ENCODE measurements at regions not wholly inside any gene's neighbourhood (a gene's known extent, or its start where the extent isn't known, plus 50 kb on each side); places are given as distances from the start of the nearest gene placed in this dataset.

DNA sequence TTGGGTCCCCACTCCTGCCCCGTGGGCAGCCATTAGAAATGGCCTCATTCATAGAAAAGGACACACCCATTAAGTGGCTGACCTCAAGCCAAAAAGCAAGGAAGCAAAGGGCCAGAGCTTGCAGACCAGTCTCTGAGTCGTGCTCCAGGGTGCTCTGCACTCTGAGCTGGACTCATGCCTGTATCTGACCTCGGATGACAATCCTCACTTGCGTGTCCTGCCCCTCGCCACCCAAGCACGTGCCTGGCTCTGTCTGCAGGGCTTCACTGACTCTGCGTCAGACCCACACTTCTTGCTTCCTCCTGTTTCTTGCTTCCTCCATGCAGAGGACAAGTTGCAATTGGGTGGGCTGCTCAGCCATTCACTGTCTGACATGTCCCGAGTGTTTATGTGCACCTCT is 138.8 kb downstream of the OAT start:
- ChIA-PET POLR2A (no interaction called here), CTCF (no interaction called here)
- 73% methylated on average over 8 of the region's 8 CpGs for WGBS (ENCODE audit: insufficient coverage)
- no peaks in the 10 kb centered on the region for H3K4me1 ChIP-seq (ENCODE audit: control insufficient read depth in 1 of 2, extremely low read depth in 1 of 2, insufficient read depth in 2 of 2, low read length in 2 of 2)
- Mint-ChIP-seq H3K4me1 (no peaks in the 10 kb centered on the region), H3K36me3 (no peaks in the 10 kb centered on the region), H3K4me3 (no peak overlapping the region), H3K27me3 (peaks cover 3 to 5% of the 10 kb centered on the region in 2 donors), H3K27ac (no peak overlapping the region), H3K9me3 (no peaks in the 10 kb centered on the region)
- ATAC-seq (replicated peaks in 1 of 4) (no peak), DNase-seq (no peak)
- H3K9me3 ChIP-seq: no peaks in the 10 kb centered on the region
- no peak overlapping the region for H3K27ac ChIP-seq (ENCODE audit: low read length)
- peaks cover 0 to 20% of the 10 kb centered on the region in 2 experiments for H3K27me3 ChIP-seq (replicated peaks in 1 of 2; ENCODE audit: control insufficient read depth in 2 of 2, extremely low read depth in 1 of 2, insufficient read depth in 2 of 2, low read length in 1 of 2)
- H3K4me3 ChIP-seq (ENCODE audit: control insufficient read depth in 1 of 2, extremely low read depth in 1 of 2, low read length in 1 of 2): no peak overlapping the region
- no peaks in the 10 kb centered on the region for H3K36me3 ChIP-seq (ENCODE audit: control insufficient read depth in 2 of 2, extremely low read depth in 1 of 2, insufficient read depth in 1 of 2, low read length in 1 of 2)

DNA sequence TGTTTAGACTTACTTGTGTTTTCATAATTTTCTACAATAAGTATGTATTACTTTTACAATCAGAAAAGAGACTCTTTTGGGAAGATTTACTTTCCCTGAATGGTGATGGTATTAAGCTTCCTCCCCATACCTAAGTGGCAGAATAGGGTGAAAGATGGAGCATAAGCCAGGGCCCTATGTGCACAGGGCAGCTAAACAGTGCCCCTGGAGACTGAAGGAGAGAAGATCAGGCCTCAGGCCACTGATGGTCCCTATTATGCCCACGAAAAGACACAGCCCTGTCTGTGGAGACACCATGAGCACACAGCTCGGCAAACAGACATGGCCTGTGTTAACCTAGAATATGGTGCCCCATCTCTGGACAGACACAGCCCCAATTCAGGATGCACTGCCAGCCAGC is 139.4 kb downstream of the OAT start:
- POLR2A ChIA-PET: no interaction called here
- H3K9me3 Mint-ChIP-seq: peaks cover 0 to 4% (median 0%) of the 10 kb centered on the region in 3 donors
- Histone ChIP-seq H3K27me3 (replicated peaks in 1 of 2; ENCODE audit: control insufficient read depth in 2 of 2, extremely low read depth in 1 of 2, insufficient read depth in 2 of 2, low read length in 1 of 2) (peaks cover 0 to 20% of the 10 kb centered on the region in 2 experiments), H3K36me3 (ENCODE audit: control insufficient read depth in 2 of 2, extremely low read depth in 1 of 2, insufficient read depth in 1 of 2, low read length in 1 of 2) (no peaks in the 10 kb centered on the region), H3K27ac (ENCODE audit: low read length) (no peak overlapping the region), H3K4me3 (ENCODE audit: control insufficient read depth in 1 of 2, extremely low read depth in 1 of 2, low read length in 1 of 2) (no peak overlapping the region), H3K4me1 (ENCODE audit: control insufficient read depth in 1 of 2, extremely low read depth in 1 of 2, insufficient read depth in 2 of 2, low read length in 2 of 2) (no peaks in the 10 kb centered on the region), H3K9me3 (no peaks in the 10 kb centered on the region)
- no peaks in the 10 kb centered on the region for H3K4me1 Mint-ChIP-seq
- CTCF ChIA-PET: no interaction called here
- H3K27ac Mint-ChIP-seq: no peak overlapping the region
- ATAC-seq (replicated peaks in 1 of 4) (no peak), DNase-seq (no peak)
- no peaks in the 10 kb centered on the region for H3K36me3 Mint-ChIP-seq
- no peak overlapping the region for H3K4me3 Mint-ChIP-seq
- peaks cover 3 to 5% of the 10 kb centered on the region in 2 donors for H3K27me3 Mint-ChIP-seq
- WGBS (ENCODE audit: insufficient coverage): 52% methylated on average over 2 of the region's 2 CpGs

DNA sequence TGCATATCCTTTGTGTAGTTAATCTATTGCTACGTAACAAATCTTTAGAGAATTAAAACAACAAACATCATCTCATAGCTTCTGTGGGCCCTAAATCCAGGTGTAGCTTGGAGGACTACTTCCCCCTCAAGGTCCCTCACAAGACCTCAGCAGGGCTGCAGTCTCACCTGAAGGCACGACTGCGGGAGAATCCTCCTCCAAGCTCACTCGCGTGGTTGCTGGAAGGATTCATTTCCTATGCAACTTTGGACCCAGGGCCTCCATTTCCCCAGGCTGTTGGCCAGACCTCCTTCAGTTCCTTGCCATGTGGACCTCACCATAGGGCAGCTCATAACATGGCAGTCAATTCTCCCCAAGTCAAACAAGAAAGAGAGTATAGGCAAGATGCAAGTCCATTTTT is 140.4 kb downstream of the OAT start:
- 100% methylated on average over 1 of the region's 5 CpGs for WGBS (ENCODE audit: insufficient coverage)
- H3K4me3 Mint-ChIP-seq: no peak overlapping the region
- no peak overlapping the region for H3K27ac Mint-ChIP-seq

DNA sequence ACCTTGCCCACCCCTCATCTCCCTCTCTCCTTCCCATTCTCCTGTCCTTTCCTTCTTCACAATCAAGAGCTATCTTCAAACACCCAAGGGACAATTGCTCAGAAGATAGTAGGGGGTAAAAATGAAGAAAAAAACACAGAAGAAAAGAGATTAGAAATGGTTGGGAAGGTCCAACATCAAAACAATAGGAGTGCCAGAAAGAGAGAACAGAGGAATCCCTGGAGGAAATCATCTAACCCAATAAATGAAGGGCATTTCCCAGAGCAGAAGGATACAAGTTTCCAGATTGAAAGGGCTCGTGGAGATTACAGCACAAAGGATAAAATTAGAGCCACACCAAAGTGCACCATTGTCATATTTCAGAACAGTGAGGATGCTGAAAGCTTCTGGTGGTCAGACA is 145.6 kb downstream of the OAT start:
- ChIA-PET CTCF (interaction anchor here in 1 of 2 donors (0.6 kb wide), 1 partner anchor 1094 kb away, joined by 6 read pairs; no protein-coding TSS in a partner anchor), POLR2A (no interaction called here)
- DNase-seq (no peak), ATAC-seq (replicated peaks in 1 of 4) (no peak)
- no peaks in the 10 kb centered on the region for H3K4me1 Mint-ChIP-seq
- Histone ChIP-seq H3K27ac (ENCODE audit: low read length) (no peak overlapping the region), H3K4me1 (ENCODE audit: control insufficient read depth in 1 of 2, extremely low read depth in 1 of 2, insufficient read depth in 2 of 2, low read length in 2 of 2) (no peaks in the 10 kb centered on the region), H3K9me3 (no peaks in the 10 kb centered on the region), H3K4me3 (ENCODE audit: control insufficient read depth in 1 of 2, extremely low read depth in 1 of 2, low read length in 1 of 2) (no peak overlapping the region), H3K36me3 (ENCODE audit: control insufficient read depth in 2 of 2, extremely low read depth in 1 of 2, insufficient read depth in 1 of 2, low read length in 1 of 2) (no peaks in the 10 kb centered on the region), H3K27me3 (replicated peaks in 1 of 2; ENCODE audit: control insufficient read depth in 2 of 2, extremely low read depth in 1 of 2, insufficient read depth in 2 of 2, low read length in 1 of 2) (peaks cover 0 to 13% of the 10 kb centered on the region in 2 experiments)
- no peak overlapping the region for H3K27ac Mint-ChIP-seq
- peaks cover 0 to 4% of the 10 kb centered on the region in 2 donors for H3K27me3 Mint-ChIP-seq
- no CpG with 5 or more reads among the region's 1 CpG for WGBS (ENCODE audit: insufficient coverage)
- no peak overlapping the region for H3K4me3 Mint-ChIP-seq
- H3K9me3 Mint-ChIP-seq: peaks cover 6 to 23% (median 22%) of the 10 kb centered on the region in 3 donors
- no peaks in the 10 kb centered on the region for H3K36me3 Mint-ChIP-seq

More for the DNA sequence above, 140.4 kb downstream of the OAT start:
- ChIA-PET POLR2A (no interaction called here), CTCF (no interaction called here)
- Histone ChIP-seq H3K27me3 (replicated peaks in 1 of 2; ENCODE audit: control insufficient read depth in 2 of 2, extremely low read depth in 1 of 2, insufficient read depth in 2 of 2, low read length in 1 of 2) (peaks cover 0 to 17% of the 10 kb centered on the region in 2 experiments), H3K9me3 (no peaks in the 10 kb centered on the region), H3K4me3 (ENCODE audit: control insufficient read depth in 1 of 2, extremely low read depth in 1 of 2, low read length in 1 of 2) (no peak overlapping the region), H3K27ac (ENCODE audit: low read length) (no peak overlapping the region), H3K36me3 (ENCODE audit: control insufficient read depth in 2 of 2, extremely low read depth in 1 of 2, insufficient read depth in 1 of 2, low read length in 1 of 2) (no peaks in the 10 kb centered on the region), H3K4me1 (ENCODE audit: control insufficient read depth in 1 of 2, extremely low read depth in 1 of 2, insufficient read depth in 2 of 2, low read length in 2 of 2) (no peaks in the 10 kb centered on the region)
- no peaks in the 10 kb centered on the region for H3K4me1 Mint-ChIP-seq
- ATAC-seq (replicated peaks in 1 of 4): no peak
- DNase-seq: no peak
- H3K27me3 Mint-ChIP-seq: peaks cover 3 to 5% of the 10 kb centered on the region in 2 donors
- no peaks in the 10 kb centered on the region for H3K36me3 Mint-ChIP-seq
- H3K9me3 Mint-ChIP-seq: peaks cover 0 to 11% (median 4%) of the 10 kb centered on the region in 3 donors

DNA sequence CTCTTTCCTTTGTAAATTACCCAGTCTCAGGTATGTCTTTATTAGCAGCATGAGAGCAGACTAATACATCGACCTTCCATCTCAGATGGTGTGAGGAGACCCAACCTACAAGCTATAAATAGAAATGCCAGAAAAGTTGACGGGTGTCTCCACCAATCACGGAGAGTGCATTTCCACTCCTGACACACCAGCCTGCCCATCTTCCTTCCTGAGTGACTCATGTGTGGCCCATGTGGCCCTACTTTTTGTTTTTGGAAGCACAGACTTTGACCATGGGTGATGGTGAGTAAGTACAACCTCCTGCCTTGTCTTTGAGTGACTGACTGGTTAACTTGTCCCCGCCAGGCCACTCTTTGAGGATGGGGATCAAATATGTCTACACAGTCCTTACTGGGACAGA is 147.0 kb downstream of the OAT start:
- peaks cover 2 to 4% of the 10 kb centered on the region in 2 donors for H3K27me3 Mint-ChIP-seq
- ChIA-PET POLR2A (no interaction called here), CTCF (no interaction called here)
- H3K4me3 Mint-ChIP-seq: no peak overlapping the region
- no peak overlapping the region for H3K27ac Mint-ChIP-seq
- H3K27ac ChIP-seq (ENCODE audit: low read length): no peak overlapping the region
- H3K9me3 Mint-ChIP-seq: peaks cover 6 to 23% (median 22%) of the 10 kb centered on the region in 3 donors
- H3K4me3 ChIP-seq (ENCODE audit: control insufficient read depth in 1 of 2, extremely low read depth in 1 of 2, low read length in 1 of 2): no peak overlapping the region
- H3K4me1 ChIP-seq (ENCODE audit: control insufficient read depth in 1 of 2, extremely low read depth in 1 of 2, insufficient read depth in 2 of 2, low read length in 2 of 2): no peaks in the 10 kb centered on the region
- no CpG with 5 or more reads among the region's 4 CpGs for WGBS (ENCODE audit: insufficient coverage)
- DNase-seq (no peak), ATAC-seq (replicated peaks in 1 of 4) (no peak)
- no peaks in the 10 kb centered on the region for H3K4me1 Mint-ChIP-seq
- no peaks in the 10 kb centered on the region for H3K36me3 Mint-ChIP-seq
- no peaks in the 10 kb centered on the region for H3K36me3 ChIP-seq (ENCODE audit: control insufficient read depth in 2 of 2, extremely low read depth in 1 of 2, insufficient read depth in 1 of 2, low read length in 1 of 2)
- H3K27me3 ChIP-seq (replicated peaks in 1 of 2; ENCODE audit: control insufficient read depth in 2 of 2, extremely low read depth in 1 of 2, insufficient read depth in 2 of 2, low read length in 1 of 2): peaks cover 0 to 22% of the 10 kb centered on the region in 2 experiments
- no peaks in the 10 kb centered on the region for H3K9me3 ChIP-seq

DNA sequence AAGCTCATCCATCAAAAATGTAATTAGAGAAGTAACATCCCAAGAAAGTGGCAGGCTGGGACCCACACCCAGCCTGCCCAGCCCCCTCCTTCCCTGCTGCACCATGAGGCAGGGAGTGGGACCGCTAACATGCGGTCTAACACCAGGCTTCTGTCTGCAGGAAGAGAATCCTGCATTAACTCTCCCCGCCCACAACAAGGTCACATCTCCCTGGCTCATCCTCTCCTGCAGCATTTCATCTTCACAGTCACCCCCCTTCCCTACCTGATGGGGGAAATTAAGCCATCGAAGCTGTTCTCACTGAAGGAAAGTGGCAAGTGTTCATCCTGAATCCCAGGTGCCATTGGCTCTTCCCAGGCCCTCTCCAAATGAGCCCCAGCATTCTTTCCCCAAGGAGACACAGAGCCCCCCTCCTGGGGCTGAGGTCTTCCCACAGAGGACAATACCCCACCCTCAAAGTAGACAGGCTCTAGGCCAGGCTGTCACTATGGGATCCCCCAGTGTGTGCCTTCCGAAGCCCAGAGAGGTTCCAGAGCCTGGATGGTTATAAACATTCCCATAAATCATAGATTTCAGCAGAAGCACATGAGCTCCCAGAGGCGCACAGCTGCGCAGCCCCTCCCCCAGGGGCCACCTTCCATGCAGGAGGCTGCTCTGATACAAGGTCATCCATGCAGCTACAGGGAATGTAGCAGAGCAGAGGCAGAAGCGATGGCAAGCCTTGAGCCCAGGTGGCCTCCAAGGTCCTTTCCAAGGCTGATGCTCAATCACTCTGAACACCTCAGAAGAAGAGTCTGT is 148.0 kb downstream of the OAT start:
- 80% methylated on average over 7 of the region's 8 CpGs for WGBS (ENCODE audit: insufficient coverage)
- CTCF ChIA-PET: no interaction called here
- Mint-ChIP-seq H3K4me1 (no peaks in the 10 kb centered on the region), H3K36me3 (no peaks in the 10 kb centered on the region), H3K9me3 (peaks cover 6 to 23% (median 22%) of the 10 kb centered on the region in 3 donors), H3K27ac (no peak overlapping the region), H3K4me3 (no peak overlapping the region), H3K27me3 (peaks cover 2 to 4% of the 10 kb centered on the region in 2 donors)
- DNase-seq: no peak
- H3K27ac ChIP-seq (ENCODE audit: low read length): no peak overlapping the region
- POLR2A ChIA-PET: no interaction called here
- peaks cover 0 to 20% of the 10 kb centered on the region in 2 experiments for H3K27me3 ChIP-seq (replicated peaks in 1 of 2; ENCODE audit: control insufficient read depth in 2 of 2, extremely low read depth in 1 of 2, insufficient read depth in 2 of 2, low read length in 1 of 2)
- ATAC-seq (replicated peaks in 1 of 4): no peak
- H3K4me1 ChIP-seq (ENCODE audit: control insufficient read depth in 1 of 2, extremely low read depth in 1 of 2, insufficient read depth in 2 of 2, low read length in 2 of 2): no peaks in the 10 kb centered on the region
- H3K9me3 ChIP-seq: no peaks in the 10 kb centered on the region
- H3K36me3 ChIP-seq (ENCODE audit: control insufficient read depth in 2 of 2, extremely low read depth in 1 of 2, insufficient read depth in 1 of 2, low read length in 1 of 2): no peaks in the 10 kb centered on the region
- H3K4me3 ChIP-seq (ENCODE audit: control insufficient read depth in 1 of 2, extremely low read depth in 1 of 2, low read length in 1 of 2): no peak overlapping the region

Data from T-cell (primary cell).